GM12872 (cell line): ENCODE measurements at regions not wholly inside any gene's neighbourhood (a gene's known extent, or its start where the extent isn't known, plus 50 kb on each side); places are given as distances from the start of the nearest gene placed in this dataset.

Experiments used
- TF ChIP-seq, protein P1 (sequence below): IDR thresholded peaks from 3 replicates; pipeline ENCODE4 v1.5.1; 2011; ENCODE audit warnings: low read depth, mild to moderate bottlenecking, low read length, moderate library complexity; ENCODE audit not compliant: insufficient read depth

DNA sequence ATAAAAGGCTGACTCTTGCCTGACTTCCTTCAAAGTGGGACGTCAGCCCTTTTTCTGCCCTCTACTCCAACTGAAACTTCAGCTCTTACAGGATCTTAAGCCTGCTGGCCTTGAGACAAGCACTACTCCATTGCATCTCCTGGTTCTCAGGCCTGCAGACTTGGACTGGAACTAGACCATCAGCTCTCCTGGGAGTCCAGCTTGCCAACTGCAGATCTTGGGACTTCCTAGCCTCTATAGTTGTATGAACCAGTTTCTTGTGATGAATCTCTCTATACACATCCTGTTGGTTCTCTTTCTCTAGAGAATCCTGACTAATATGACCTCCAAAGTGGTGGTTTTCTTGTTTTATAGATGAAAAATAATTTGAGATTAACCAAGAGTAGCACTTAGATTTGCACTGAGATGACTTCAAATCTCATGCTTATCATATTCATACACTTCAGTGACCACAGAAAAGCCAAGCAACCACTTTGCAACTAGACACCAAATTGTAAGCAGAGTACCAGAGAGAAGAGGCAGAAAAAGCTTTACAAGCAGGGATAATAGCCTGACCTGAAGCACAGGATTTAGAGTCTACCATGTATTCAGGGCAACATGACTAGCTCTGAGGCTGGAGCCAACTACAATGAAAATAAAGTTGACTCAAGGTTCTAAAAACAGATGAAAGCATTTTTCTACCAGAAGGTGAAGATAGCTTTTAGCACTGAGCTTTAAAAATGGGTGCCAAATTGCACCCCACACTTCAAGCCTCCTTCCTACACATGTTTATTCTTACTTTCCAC is 661.3 kb upstream of the USP24 start:
- TF ChIP-seq, protein P1, sequence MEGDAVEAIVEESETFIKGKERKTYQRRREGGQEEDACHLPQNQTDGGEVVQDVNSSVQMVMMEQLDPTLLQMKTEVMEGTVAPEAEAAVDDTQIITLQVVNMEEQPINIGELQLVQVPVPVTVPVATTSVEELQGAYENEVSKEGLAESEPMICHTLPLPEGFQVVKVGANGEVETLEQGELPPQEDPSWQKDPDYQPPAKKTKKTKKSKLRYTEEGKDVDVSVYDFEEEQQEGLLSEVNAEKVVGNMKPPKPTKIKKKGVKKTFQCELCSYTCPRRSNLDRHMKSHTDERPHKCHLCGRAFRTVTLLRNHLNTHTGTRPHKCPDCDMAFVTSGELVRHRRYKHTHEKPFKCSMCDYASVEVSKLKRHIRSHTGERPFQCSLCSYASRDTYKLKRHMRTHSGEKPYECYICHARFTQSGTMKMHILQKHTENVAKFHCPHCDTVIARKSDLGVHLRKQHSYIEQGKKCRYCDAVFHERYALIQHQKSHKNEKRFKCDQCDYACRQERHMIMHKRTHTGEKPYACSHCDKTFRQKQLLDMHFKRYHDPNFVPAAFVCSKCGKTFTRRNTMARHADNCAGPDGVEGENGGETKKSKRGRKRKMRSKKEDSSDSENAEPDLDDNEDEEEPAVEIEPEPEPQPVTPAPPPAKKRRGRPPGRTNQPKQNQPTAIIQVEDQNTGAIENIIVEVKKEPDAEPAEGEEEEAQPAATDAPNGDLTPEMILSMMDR: no peak

DNA sequence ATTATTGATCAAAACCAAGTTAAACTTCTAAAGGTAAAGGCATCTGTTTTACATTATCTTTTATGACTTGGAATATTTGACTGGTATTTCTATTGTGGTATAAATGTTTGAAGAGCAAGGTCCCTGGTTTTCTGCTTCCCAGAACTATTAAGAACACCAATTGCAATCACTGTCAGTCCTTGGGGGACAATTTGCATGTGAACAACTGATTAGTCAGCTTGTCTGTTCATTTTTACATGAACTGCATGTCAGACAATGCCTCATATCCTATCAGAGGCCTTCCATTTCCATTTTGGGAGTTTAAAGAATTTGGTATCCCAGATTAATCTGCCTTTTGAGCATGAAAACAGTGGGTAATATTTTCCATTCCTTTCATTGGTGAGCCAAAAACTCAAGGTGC is 654.9 kb upstream of the USP24 start:
- TF ChIP-seq, protein P1: no peak

DNA sequence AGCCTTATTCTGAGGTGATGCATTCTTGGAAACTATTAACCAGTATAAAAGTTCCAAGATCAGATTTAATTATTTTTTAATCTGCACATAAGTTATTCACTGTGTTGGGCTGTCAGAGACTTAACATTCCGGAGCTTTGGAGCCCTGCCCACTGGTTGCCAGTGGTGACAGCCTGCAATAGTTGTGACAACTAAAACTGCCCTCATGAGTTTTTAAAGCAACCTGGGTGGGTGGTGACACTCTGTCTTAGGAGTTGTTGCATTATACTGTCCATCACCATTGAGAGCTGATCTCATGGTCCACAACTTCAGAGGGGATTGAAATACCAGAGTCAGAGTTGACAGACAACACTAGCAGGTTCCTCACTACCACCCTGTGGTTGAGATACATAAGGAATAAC is 653.9 kb upstream of the USP24 start:
- TF ChIP-seq, protein P1: no peak

DNA sequence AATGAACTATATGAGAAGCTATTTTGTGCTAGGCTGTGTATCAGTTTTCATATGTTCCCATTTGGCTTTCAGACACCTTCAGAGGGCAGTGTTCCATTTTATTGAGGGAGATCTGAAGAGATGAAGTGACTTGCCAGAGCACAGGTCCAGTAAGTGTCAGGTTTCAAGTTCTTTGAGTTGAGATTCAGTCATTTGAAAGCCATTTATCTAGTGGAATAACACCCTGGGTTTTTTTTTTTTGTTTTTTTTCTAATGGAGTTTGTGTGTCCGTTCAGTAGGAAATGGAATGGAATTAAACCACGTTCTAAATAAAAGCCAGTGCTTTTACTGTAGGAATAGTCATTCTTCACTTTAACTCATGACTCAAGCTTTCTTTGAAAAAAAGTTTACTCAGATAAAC is 652.9 kb upstream of the USP24 start:
- TF ChIP-seq, protein P1: no peak

DNA sequence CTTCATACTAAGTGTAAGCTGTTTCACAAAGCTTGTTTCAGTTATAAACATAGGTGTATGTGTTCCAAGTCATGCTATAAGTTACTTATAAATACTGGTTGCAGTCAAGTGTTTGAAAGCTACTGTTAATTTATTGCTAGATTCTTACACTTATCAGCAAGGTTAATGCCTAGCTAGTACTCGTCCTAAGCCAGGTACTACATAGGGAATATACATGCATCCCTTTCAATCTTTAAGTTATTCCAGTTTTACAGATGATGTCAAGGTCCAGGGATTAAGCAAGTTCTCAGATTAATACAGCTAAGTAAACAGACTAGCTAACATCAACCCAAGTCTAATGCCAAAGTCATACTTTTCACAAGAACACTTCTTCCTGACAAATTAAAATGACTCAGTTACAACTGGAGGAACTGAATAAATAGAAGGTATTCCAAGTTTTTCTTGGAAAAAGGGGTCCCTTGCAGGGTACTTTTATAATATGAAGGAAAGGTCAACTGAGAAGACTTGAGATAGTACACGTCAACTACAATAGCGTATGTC is 652.2 kb upstream of the USP24 start:
- TF ChIP-seq, protein P1: no peak

DNA sequence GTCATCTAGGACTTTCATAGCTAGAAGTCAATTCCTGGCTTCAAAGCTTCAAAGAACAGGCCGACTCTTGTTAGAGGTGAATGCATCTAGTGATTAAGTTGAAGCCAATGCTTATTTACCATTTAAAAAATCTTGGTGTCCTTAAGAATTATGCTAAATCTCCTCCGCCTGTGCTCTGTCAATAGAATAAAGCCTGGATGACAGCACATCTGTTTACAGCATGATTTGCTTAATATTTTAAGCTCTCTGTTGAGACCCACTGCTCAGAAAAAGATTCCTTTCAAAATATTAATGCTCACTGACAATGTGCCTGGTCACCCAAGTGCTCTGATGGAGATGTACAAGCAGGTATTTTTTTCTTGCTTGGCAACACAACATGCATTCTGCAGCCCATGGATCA is 649.1 kb upstream of the USP24 start:
- TF ChIP-seq, protein P1: no peak

DNA sequence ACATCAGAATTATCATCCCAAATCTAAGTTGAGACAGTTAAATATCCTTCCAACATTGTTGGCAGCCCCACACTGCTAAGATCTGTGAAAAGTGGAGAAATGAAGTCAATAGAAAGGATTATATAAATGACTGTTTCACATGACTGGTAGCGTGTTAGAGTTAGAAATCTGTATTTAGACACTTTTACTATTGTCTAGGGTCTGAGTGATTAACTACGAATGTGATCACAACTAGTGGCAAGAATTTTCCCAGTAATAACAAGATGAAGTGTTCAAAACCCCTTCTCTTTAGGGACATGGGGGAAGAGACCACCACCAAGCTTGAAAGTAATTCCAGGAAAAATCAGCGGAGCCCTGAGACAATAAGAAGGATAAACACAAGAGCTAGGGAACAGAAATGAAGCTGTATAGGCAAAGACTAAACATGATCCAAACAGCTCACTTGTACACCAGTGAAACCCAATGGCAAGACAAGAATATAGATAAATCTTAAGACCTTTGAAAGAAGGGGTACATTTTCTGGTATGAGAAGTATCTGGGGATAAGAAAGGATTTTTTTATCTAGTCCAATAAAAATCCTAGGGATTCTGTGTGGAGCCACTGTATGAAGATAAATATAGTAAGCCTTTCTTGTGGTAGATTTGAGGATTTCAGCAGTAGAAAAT is 646.6 kb upstream of the USP24 start:
- TF ChIP-seq, protein P1: no peak
